ENCODE measurements at regions not wholly inside any gene's neighbourhood (a gene's known extent, or its start where the extent isn't known, plus 50 kb on each side); places are given as distances from the start of the nearest gene placed in this dataset.

DNA sequence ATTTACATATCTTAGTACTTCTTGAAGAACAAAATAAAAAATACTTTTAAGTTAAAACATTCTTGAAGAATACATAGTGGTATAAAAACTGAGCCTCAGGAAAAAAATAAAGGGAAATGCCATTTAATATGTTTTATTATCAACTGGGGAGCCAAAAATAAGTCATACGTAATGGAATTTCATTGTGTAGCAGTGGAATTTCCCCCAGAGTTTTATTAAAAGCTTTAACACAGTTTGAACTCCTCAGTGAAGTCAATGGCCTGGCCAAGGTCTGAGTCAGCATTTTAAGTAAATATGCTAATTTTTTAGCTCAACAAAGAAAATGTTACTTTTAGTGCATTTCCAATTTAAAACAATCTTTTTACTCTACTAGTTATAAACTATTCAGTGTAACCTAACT lies 350.1 kb upstream of the ATP2B1 start (continued):
- no peak for TF ChIP-seq FOXM1 (IDR thresholded peaks at IDR 0.05; ENCODE audit: low read depth, low read length)
- no peak for TF ChIP-seq NFXL1 (IDR thresholded peaks at IDR 0.05; ENCODE audit: borderline replicate concordance)
- TF ChIP-seq ETV6 (conservative IDR thresholded peaks at IDR 0.05 in 1 of 2, IDR thresholded peaks at IDR 0.05 in 1 of 2; ENCODE audit: borderline replicate concordance in 1 of 2, low read depth in 1 of 2), result no peak
- no peak for TF ChIP-seq EZH2 (IDR thresholded peaks at IDR 0.05; ENCODE audit: borderline replicate concordance, control insufficient read depth, low read depth, low read length)
- TF ChIP-seq, protein P1, sequence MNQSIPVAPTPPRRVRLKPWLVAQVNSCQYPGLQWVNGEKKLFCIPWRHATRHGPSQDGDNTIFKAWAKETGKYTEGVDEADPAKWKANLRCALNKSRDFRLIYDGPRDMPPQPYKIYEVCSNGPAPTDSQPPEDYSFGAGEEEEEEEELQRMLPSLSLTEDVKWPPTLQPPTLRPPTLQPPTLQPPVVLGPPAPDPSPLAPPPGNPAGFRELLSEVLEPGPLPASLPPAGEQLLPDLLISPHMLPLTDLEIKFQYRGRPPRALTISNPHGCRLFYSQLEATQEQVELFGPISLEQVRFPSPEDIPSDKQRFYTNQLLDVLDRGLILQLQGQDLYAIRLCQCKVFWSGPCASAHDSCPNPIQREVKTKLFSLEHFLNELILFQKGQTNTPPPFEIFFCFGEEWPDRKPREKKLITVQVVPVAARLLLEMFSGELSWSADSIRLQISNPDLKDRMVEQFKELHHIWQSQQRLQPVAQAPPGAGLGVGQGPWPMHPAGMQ (IDR thresholded peaks at IDR 0.05; ENCODE audit: borderline replicate concordance), result no peak
- TF ChIP-seq IKZF1 (conservative IDR thresholded peaks at IDR 0.05), result no peak
- TF ChIP-seq POLR2AphosphoS5 (IDR thresholded peaks at IDR 0.05; ENCODE audit: low read length), result no peak
- no peak for TF ChIP-seq ASH2L (IDR thresholded peaks at IDR 0.05; ENCODE audit: borderline replicate concordance, low read depth)
- no peak for TF ChIP-seq EGR1 (IDR thresholded peaks at IDR 0.05; ENCODE audit: borderline replicate concordance in 1 of 2, low read depth in 2 of 2, low read length in 2 of 2)
- TF ChIP-seq, protein P2, sequence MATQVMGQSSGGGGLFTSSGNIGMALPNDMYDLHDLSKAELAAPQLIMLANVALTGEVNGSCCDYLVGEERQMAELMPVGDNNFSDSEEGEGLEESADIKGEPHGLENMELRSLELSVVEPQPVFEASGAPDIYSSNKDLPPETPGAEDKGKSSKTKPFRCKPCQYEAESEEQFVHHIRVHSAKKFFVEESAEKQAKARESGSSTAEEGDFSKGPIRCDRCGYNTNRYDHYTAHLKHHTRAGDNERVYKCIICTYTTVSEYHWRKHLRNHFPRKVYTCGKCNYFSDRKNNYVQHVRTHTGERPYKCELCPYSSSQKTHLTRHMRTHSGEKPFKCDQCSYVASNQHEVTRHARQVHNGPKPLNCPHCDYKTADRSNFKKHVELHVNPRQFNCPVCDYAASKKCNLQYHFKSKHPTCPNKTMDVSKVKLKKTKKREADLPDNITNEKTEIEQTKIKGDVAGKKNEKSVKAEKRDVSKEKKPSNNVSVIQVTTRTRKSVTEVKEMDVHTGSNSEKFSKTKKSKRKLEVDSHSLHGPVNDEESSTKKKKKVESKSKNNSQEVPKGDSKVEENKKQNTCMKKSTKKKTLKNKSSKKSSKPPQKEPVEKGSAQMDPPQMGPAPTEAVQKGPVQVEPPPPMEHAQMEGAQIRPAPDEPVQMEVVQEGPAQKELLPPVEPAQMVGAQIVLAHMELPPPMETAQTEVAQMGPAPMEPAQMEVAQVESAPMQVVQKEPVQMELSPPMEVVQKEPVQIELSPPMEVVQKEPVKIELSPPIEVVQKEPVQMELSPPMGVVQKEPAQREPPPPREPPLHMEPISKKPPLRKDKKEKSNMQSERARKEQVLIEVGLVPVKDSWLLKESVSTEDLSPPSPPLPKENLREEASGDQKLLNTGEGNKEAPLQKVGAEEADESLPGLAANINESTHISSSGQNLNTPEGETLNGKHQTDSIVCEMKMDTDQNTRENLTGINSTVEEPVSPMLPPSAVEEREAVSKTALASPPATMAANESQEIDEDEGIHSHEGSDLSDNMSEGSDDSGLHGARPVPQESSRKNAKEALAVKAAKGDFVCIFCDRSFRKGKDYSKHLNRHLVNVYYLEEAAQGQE (IDR thresholded peaks at IDR 0.05; ENCODE audit: low read depth, low read length), result no peak
- TF ChIP-seq SRF (IDR thresholded peaks at IDR 0.05; ENCODE audit: low read depth in 2 of 2, low read length in 2 of 2), result no peak

All from GM12878 (cell line).